ENCODE measurements at regions not wholly inside any gene's neighbourhood (a gene's known extent, or its start where the extent isn't known, plus 50 kb on each side); places are given as distances from the start of the nearest gene placed in this dataset.

- H3K4me1 ChIP-seq (ENCODE audit: insufficient read depth, low read length), result no peaks in the 10 kb centered on the region
- Mint-ChIP-seq H3K4me1 (ENCODE audit: low read depth, unreplicated experiment) (peaks cover 4% of the 10 kb centered on the region), H3K27me3 (ENCODE audit: low read depth, unreplicated experiment) (no peaks in the 10 kb centered on the region), H3K9me3 (ENCODE audit: unreplicated experiment) (peaks cover 4% of the 10 kb centered on the region), H3K4me3 (ENCODE audit: unreplicated experiment) (no peak overlapping the region), H3K27ac (ENCODE audit: unreplicated experiment) (no peak overlapping the region), H3K36me3 (ENCODE audit: low read depth, unreplicated experiment) (peaks cover 3% of the 10 kb centered on the region)
- H3K27me3 ChIP-seq (ENCODE audit: insufficient read depth, low read length), result no peaks in the 10 kb centered on the region
- no peak for TF ChIP-seq EZH2 (IDR thresholded peaks at IDR 0.05; ENCODE audit: insufficient read depth, low read length)
- TF ChIP-seq CTCF (IDR thresholded peaks at IDR 0.05; ENCODE audit: insufficient read depth, low read depth, low read length), result no peak
- DNase-seq (ENCODE audit: low read depth) (no peak), FAIRE-seq (no peak)
- no peak overlapping the region for H2AFZ ChIP-seq (ENCODE audit: low read depth, low read length)
- no peaks in the 10 kb centered on the region for H3K79me2 ChIP-seq (ENCODE audit: insufficient read depth, low read length)
- H3K9ac ChIP-seq (ENCODE audit: low read length), result no peak overlapping the region
- no peaks in the 10 kb centered on the region for H4K20me1 ChIP-seq (ENCODE audit: insufficient read depth, low read length)
- no peak overlapping the region for H3K4me3 ChIP-seq (ENCODE audit: insufficient read depth, low read depth, low read length)
- H3K36me3 ChIP-seq (ENCODE audit: insufficient read depth, low read length), result no peaks in the 10 kb centered on the region
- no peak overlapping the region for H3K4me2 ChIP-seq (ENCODE audit: low read length)
- H3K27ac ChIP-seq (ENCODE audit: low read depth, low read length), result no peak overlapping the region
- no peaks in the 10 kb centered on the region for H3K9me3 ChIP-seq (ENCODE audit: insufficient read depth, low read depth, low read length)
Observed at GRCh38 chr1:221915764-221916163, 173.9 kb upstream of the DUSP10 start.

GRCh38 chr1:221913351-221913892 lies 171.5 kb upstream of the DUSP10 start:
- Histone ChIP-seq H3K36me3 (ENCODE audit: insufficient read depth, low read length) (no peaks in the 10 kb centered on the region), H3K9me3 (ENCODE audit: insufficient read depth, low read depth, low read length) (no peaks in the 10 kb centered on the region), H4K20me1 (ENCODE audit: insufficient read depth, low read length) (no peaks in the 10 kb centered on the region), H3K4me2 (ENCODE audit: low read length) (no peak overlapping the region), H2AFZ (ENCODE audit: low read depth, low read length) (no peak overlapping the region), H3K79me2 (ENCODE audit: insufficient read depth, low read length) (no peaks in the 10 kb centered on the region), H3K4me1 (ENCODE audit: insufficient read depth, low read length) (no peaks in the 10 kb centered on the region), H3K9ac (ENCODE audit: low read length) (no peak overlapping the region), H3K27ac (ENCODE audit: low read depth, low read length) (no peak overlapping the region), H3K27me3 (ENCODE audit: insufficient read depth, low read length) (no peaks in the 10 kb centered on the region), H3K4me3 (ENCODE audit: insufficient read depth, low read depth, low read length) (no peak overlapping the region)
- peaks cover 4% of the 10 kb centered on the region for H3K4me1 Mint-ChIP-seq (ENCODE audit: low read depth, unreplicated experiment)
- FAIRE-seq (no peak), DNase-seq (ENCODE audit: low read depth) (no peak)
- H3K36me3 Mint-ChIP-seq (ENCODE audit: low read depth, unreplicated experiment), result peaks cover 3% of the 10 kb centered on the region
- no peak overlapping the region for H3K27ac Mint-ChIP-seq (ENCODE audit: unreplicated experiment)
- peaks cover 4% of the 10 kb centered on the region for H3K9me3 Mint-ChIP-seq (ENCODE audit: unreplicated experiment)
- H3K27me3 Mint-ChIP-seq (ENCODE audit: low read depth, unreplicated experiment), result no peaks in the 10 kb centered on the region
- TF ChIP-seq EZH2 (IDR thresholded peaks at IDR 0.05; ENCODE audit: insufficient read depth, low read length) (no peak), CTCF (IDR thresholded peaks at IDR 0.05; ENCODE audit: insufficient read depth, low read depth, low read length) (no peak)
- no peak overlapping the region for H3K4me3 Mint-ChIP-seq (ENCODE audit: unreplicated experiment)

DNA sequence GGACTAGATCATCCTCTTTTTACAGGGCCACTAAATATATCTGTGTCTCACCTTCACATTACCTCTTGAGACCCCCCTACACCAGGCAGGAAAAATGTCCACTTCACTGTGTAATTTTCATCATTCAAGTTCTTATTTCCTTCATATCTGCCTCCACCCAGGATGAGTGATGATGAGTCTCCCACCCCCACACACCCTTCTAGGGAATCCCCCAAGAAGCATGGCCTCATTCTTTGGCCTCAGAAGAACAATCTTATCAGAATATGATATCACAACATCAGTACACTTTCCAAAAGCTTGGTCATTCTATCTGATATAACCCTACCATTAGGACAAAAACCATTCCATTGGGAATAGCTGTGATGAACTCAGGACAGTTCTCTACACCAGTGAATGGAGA lies 170.3 kb upstream of the DUSP10 start:
- Histone ChIP-seq H3K27me3 (ENCODE audit: insufficient read depth, low read length) (no peaks in the 10 kb centered on the region), H4K20me1 (ENCODE audit: insufficient read depth, low read length) (no peaks in the 10 kb centered on the region), H3K79me2 (ENCODE audit: insufficient read depth, low read length) (no peaks in the 10 kb centered on the region), H3K4me3 (ENCODE audit: insufficient read depth, low read depth, low read length) (no peak overlapping the region), H3K9me3 (ENCODE audit: insufficient read depth, low read depth, low read length) (no peaks in the 10 kb centered on the region), H3K36me3 (ENCODE audit: insufficient read depth, low read length) (no peaks in the 10 kb centered on the region), H3K4me1 (ENCODE audit: insufficient read depth, low read length) (no peaks in the 10 kb centered on the region), H3K4me2 (ENCODE audit: low read length) (no peak overlapping the region), H3K9ac (ENCODE audit: low read length) (no peak overlapping the region), H2AFZ (ENCODE audit: low read depth, low read length) (no peak overlapping the region), H3K27ac (ENCODE audit: low read depth, low read length) (no peak overlapping the region)
- H3K36me3 Mint-ChIP-seq (ENCODE audit: low read depth, unreplicated experiment), result peaks cover 3% of the 10 kb centered on the region
- no peak for TF ChIP-seq CTCF (IDR thresholded peaks at IDR 0.05; ENCODE audit: insufficient read depth, low read depth, low read length)
- no peak for TF ChIP-seq EZH2 (IDR thresholded peaks at IDR 0.05; ENCODE audit: insufficient read depth, low read length)
- H3K27ac Mint-ChIP-seq (ENCODE audit: unreplicated experiment), result no peak overlapping the region
- H3K9me3 Mint-ChIP-seq (ENCODE audit: unreplicated experiment), result peaks cover 4% of the 10 kb centered on the region
- H3K27me3 Mint-ChIP-seq (ENCODE audit: low read depth, unreplicated experiment), result no peaks in the 10 kb centered on the region
- H3K4me1 Mint-ChIP-seq (ENCODE audit: low read depth, unreplicated experiment), result peaks cover 4% of the 10 kb centered on the region
- FAIRE-seq (no peak), DNase-seq (ENCODE audit: low read depth) (peak; percentile 14)
- H3K4me3 Mint-ChIP-seq (ENCODE audit: unreplicated experiment), result no peak overlapping the region
